Stimulated activated memory B cell treated with anti-CD40 and anti-IgM and Interleukin-4, amounts not matched to agents 10 μg/mL and 1 μg/mL and 100 μg/mL, for 72 hours (primary cell): ENCODE measurements at regions not wholly inside any gene's neighbourhood (a gene's known extent, or its start where the extent isn't known, plus 50 kb on each side); places are given as distances from the start of the nearest gene placed in this dataset.

Experiments
- ATAC-seq: fragments of 150-1000 bp; cut with Tn5 transposase; 2 replicates; pipeline ENCODE4 v1.10.0; 2021
- H3K27ac Mint-ChIP-seq: one replicate; pipeline ENCODE4 v1.8.0; 2022; ENCODE audit warnings: mild to moderate bottlenecking, mixed read lengths
- H3K27me3 Mint-ChIP-seq: one replicate; pipeline ENCODE4 v1.8.0; 2022; ENCODE audit warnings: mixed read lengths
- H3K36me3 Mint-ChIP-seq: one replicate; pipeline ENCODE4 v1.8.0; 2022; ENCODE audit warnings: mixed read lengths
- H3K4me1 Mint-ChIP-seq: one replicate; pipeline ENCODE4 v1.8.0; 2022; ENCODE audit warnings: mixed read lengths
- H3K4me3 Mint-ChIP-seq: one replicate; pipeline ENCODE4 v1.8.0; 2022; ENCODE audit warnings: mild to moderate bottlenecking, moderate library complexity, mixed read lengths
- H3K9me3 Mint-ChIP-seq: one replicate; pipeline ENCODE4 v1.8.0; 2022; ENCODE audit warnings: mixed read lengths

DNA sequence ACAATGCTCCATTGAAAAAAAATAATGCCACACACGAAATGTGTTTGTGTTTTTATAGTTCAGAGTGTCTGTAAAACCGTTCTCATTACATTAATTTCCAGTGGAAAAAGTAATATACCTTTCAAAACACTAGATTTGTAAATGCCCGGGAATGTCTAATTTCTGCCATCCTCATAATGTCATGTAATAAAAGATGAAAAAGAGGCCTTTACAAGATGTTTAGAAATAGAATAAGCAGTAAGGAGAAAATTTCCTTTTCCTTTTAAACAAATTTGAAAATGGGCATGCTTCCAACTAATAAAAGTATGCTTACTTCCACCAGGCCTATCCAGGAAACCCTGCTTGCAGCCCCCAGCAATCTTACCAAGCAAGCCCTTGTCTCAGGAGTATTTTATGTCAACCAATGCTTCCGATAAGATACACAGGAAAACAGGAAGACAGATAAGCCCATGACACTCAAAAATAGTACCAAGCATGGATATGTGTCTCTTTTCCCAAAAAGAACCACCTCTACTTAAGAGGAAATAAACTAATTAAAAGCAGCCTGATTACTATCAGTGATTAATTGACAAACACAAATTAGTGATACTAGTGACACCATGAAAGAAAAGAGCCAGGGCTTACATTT is 894.7 kb upstream of the INTU start:
- ATAC-seq, result no peak
- H3K36me3 Mint-ChIP-seq, result no peaks in the 10 kb centered on the region
- H3K4me1 Mint-ChIP-seq, result no peaks in the 10 kb centered on the region
- H3K4me3 Mint-ChIP-seq, result no peak overlapping the region
- no peaks in the 10 kb centered on the region for H3K27me3 Mint-ChIP-seq
- H3K9me3 Mint-ChIP-seq, result peaks cover 4% of the 10 kb centered on the region
- H3K27ac Mint-ChIP-seq, result no peak overlapping the region

DNA sequence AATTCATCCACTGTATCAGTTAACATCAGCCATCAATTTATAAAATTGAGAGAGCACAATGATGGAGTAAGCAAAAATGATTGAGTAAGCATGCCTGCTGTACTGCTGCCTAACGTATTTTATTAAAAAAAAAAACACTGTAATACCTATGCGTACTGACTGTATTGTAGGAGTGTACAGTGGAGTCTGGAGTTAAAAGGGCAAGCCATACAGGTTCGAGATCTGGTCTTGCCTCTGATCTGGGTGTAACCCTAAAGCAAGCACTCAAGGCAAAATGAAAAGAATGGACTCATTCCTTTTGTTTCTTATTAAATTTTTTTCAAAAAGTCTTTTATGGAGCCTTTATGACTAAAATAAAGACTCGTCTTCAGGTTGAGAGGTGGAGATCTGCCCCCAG is 894.2 kb upstream of the INTU start:
- Mint-ChIP-seq H3K9me3 (peaks cover 4% of the 10 kb centered on the region), H3K4me1 (no peaks in the 10 kb centered on the region), H3K27ac (no peak overlapping the region), H3K27me3 (no peaks in the 10 kb centered on the region), H3K4me3 (no peak overlapping the region), H3K36me3 (no peaks in the 10 kb centered on the region)
- no peak for ATAC-seq

DNA sequence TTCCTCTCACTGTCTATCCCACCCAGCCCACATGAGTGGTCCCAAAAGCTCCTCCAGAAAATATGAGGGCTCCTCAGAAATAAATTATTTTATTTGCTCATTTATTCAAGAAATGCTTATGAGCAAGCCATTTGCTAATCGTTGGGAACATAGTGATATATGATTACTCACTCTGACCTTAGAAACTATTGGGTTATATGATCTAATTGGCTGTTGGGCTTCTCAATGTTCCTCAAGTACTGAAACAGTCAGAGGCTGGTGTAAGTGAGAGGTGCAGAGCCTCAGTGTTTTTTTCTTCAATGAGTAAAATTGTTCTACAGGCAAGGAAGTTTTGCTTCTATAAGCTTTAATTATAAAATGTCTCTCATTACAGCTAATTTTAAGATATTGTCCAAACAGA is 893.8 kb upstream of the INTU start:
- Mint-ChIP-seq H3K27me3 (no peaks in the 10 kb centered on the region), H3K4me1 (no peaks in the 10 kb centered on the region), H3K4me3 (no peak overlapping the region), H3K36me3 (no peaks in the 10 kb centered on the region), H3K27ac (no peak overlapping the region), H3K9me3 (peaks cover 4% of the 10 kb centered on the region)
- no peak for ATAC-seq

DNA sequence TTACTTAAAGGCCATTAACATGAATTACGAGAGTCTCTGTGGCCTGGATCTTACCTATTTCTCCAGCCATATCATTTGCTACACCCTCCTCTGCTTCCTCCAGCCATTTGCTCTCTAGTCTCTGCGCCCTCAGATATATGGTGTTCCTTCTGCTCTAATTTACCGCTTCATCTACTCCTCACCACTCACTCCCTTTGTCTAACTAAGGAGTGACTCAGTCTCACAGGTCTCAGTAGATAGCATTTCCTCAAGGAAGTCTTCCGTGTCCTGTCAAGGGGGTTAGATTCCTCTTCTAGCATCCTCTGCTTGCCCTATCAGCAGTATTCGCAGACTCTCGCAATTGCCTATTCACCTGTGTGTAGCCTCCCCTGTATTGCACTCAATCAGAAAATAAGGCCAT is 892.1 kb upstream of the INTU start:
- Mint-ChIP-seq H3K4me1 (no peaks in the 10 kb centered on the region), H3K27ac (no peak overlapping the region), H3K27me3 (no peaks in the 10 kb centered on the region), H3K4me3 (no peak overlapping the region), H3K36me3 (no peaks in the 10 kb centered on the region), H3K9me3 (peaks cover 5% of the 10 kb centered on the region)
- no peak for ATAC-seq

DNA sequence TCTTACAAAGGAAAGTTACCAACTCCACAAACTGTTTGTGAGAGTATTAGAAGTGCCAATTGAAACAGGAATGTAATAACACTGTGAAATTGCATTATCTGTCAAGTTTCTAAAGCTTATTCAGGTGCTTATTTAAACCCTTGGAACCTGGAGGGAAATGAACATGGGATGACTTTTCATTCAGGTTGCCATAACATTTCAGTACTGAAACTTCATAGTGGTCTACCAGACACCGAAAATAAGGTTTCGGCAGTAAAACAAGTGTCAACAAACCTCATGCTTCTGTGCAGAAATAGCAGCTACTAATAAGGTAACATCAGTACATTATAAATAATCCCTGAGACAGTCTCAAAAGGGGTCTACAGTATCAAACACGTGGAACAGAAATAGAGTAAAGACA is 890.7 kb upstream of the INTU start:
- H3K36me3 Mint-ChIP-seq, result no peaks in the 10 kb centered on the region
- H3K4me1 Mint-ChIP-seq, result no peaks in the 10 kb centered on the region
- no peaks in the 10 kb centered on the region for H3K27me3 Mint-ChIP-seq
- ATAC-seq, result no peak
- H3K4me3 Mint-ChIP-seq, result no peak overlapping the region
- H3K27ac Mint-ChIP-seq, result no peak overlapping the region
- H3K9me3 Mint-ChIP-seq, result peaks cover 6% of the 10 kb centered on the region

DNA sequence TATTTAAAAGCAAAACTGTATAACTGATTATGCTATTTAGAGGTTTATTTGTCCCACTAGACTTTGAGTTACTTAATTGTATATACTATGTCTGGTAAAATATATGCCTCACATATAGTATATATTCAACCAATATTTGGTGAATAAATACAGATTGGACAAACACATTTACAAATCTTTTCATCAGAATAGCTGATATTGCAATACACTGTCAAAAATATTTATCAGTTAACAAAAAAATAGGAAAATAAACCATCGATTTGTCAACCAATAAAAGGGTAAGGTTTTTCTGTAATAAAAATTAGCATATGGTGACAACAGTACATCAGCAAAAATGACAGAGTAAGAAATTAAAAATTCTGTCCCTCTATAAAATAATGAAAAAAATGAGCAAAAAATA is 889.9 kb upstream of the INTU start:
- Mint-ChIP-seq H3K4me3 (no peak overlapping the region), H3K36me3 (no peaks in the 10 kb centered on the region), H3K9me3 (peaks cover 6% of the 10 kb centered on the region), H3K4me1 (no peaks in the 10 kb centered on the region), H3K27ac (no peak overlapping the region), H3K27me3 (no peaks in the 10 kb centered on the region)
- ATAC-seq, result no peak

DNA sequence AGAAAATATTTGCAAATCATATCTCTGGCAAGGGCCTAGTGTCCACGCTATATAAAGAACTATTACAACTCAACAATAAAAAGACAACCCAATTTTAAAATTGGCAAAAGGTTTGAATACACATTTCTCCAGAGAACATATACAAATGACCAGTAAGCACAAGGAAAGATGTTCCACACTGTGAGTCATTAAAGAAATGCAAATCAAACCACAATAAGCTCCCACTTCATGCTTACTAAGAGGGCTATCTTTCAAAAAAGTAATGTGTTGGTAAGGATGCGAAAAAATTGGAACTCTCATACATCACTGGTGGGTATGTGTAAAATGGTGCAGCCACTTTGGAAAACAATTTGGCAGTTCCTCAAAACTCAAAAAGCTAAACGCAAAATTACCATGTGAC is 884.0 kb upstream of the INTU start:
- Mint-ChIP-seq H3K27ac (no peak overlapping the region), H3K4me1 (no peaks in the 10 kb centered on the region), H3K9me3 (peaks cover 3% of the 10 kb centered on the region), H3K36me3 (no peaks in the 10 kb centered on the region), H3K4me3 (no peak overlapping the region), H3K27me3 (no peaks in the 10 kb centered on the region)
- no peak for ATAC-seq

DNA sequence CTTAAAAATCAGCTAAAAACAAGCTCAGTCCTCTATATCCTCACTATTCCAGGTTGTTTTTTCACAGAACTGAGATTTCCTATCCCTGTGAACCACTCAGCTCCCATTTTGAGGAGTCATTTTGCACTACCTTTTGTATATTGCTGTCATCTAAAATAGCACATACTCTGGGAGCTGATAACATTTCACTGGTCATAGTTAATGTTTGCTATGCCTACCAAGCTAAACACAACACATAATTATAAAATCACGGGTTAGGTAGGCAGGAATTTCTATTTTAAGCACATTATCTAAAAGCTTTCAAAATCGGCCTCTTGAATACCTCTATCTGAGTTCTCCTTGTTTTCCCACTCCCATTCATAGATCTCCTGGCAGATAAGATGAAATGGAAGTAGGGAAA is 882.0 kb upstream of the INTU start:
- ATAC-seq, result no peak
- no peak overlapping the region for H3K27ac Mint-ChIP-seq
- no peaks in the 10 kb centered on the region for H3K36me3 Mint-ChIP-seq

DNA sequence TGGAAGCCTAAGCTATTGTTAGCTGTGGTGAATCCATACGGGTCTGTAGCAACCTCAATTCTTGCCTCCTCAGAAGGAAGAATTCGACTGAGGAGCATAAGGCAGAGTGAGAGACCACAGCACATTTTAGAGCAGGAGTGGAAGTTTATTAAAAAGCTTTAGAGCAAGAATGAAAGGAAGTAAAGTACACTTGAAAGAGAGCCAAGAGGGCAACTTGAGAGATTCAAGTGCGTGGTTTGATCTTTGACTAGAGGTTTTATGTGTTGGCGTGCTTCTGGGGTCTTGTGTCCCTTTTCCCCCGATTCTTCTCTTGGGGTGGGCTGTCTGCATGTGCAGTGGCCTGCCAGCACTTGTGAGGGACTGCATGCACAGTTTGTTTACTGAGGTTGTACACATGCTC is 880.6 kb upstream of the INTU start:
- Mint-ChIP-seq H3K4me1 (no peaks in the 10 kb centered on the region), H3K36me3 (no peaks in the 10 kb centered on the region)
- no peak for ATAC-seq

More for the DNA sequence above, 882.0 kb upstream of the INTU start:
- no peak overlapping the region for H3K4me3 Mint-ChIP-seq
- H3K27me3 Mint-ChIP-seq, result no peaks in the 10 kb centered on the region
- H3K9me3 Mint-ChIP-seq, result peaks cover under 1% of the 10 kb centered on the region
- H3K4me1 Mint-ChIP-seq, result no peaks in the 10 kb centered on the region

DNA sequence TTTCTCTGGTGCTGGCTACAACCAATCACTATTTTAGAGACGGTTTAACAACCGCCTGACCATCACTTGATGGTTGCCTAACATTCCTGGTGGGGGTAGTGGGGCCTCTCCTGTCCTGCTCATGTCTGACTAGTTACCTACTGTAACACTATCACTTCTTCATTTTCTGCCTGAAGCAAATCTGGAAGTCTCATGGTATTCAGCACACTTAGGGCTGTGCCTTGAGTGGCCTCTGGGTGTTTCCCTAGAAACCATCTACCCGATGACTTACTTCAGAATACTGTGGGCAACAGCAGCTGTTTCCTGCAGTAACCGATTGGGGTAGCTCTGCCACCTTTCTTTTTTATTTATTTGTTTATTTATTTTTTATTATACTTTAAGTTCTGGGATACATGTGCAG is 880.1 kb upstream of the INTU start:
- Mint-ChIP-seq H3K4me1 (no peaks in the 10 kb centered on the region), H3K27ac (no peak overlapping the region), H3K27me3 (no peaks in the 10 kb centered on the region), H3K4me3 (no peak overlapping the region), H3K9me3 (no peaks in the 10 kb centered on the region), H3K36me3 (no peaks in the 10 kb centered on the region)
- ATAC-seq, result no peak

More for the DNA sequence above, 880.6 kb upstream of the INTU start:
- H3K27ac Mint-ChIP-seq, result no peak overlapping the region
- no peak overlapping the region for H3K4me3 Mint-ChIP-seq
- H3K9me3 Mint-ChIP-seq, result no peaks in the 10 kb centered on the region
- H3K27me3 Mint-ChIP-seq, result no peaks in the 10 kb centered on the region

DNA sequence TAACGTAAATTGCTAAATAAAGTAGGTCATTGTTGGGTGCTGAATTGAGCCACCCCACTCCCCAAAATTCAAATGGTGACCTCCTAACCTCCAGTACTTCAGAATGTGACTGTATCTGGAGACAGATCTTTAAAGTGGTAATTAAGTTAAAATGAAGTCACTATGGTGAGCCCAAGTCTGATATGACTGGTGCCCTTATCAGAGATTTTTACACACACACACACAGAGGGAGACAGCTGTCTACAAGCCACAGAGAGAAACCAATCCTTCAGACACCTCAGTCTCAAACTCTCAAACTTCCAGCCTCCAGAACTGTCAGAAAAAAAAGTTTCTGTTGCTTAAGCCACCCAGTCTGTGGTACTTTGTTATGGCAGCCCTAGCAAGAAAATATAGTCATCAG is 879.2 kb upstream of the INTU start:
- Mint-ChIP-seq H3K27me3 (no peaks in the 10 kb centered on the region), H3K4me3 (no peak overlapping the region), H3K9me3 (no peaks in the 10 kb centered on the region), H3K4me1 (no peaks in the 10 kb centered on the region), H3K36me3 (no peaks in the 10 kb centered on the region), H3K27ac (no peak overlapping the region)
- ATAC-seq, result no peak

DNA sequence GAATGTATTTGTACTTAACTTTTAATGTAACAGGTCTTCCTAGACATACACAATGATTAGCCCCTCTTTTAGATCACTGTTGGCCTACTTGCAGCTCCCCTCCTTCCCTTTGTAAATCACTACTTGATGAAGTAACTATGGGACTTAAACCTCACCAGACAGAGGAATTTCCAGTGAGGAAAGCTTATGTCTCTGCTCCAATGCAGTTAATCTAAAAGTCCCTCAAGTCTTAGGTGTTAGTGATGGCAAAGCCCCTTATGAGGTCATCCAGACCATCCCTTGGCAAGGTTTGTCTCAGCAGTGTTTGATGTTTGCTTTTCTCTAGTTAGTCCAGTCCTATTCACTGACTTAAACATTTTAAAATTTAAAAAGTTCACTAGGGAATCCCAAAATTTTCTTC is 877.3 kb upstream of the INTU start:
- Mint-ChIP-seq H3K27me3 (no peaks in the 10 kb centered on the region), H3K4me3 (no peak overlapping the region), H3K27ac (no peak overlapping the region), H3K9me3 (no peaks in the 10 kb centered on the region), H3K4me1 (no peaks in the 10 kb centered on the region), H3K36me3 (no peaks in the 10 kb centered on the region)
- no peak for ATAC-seq

DNA sequence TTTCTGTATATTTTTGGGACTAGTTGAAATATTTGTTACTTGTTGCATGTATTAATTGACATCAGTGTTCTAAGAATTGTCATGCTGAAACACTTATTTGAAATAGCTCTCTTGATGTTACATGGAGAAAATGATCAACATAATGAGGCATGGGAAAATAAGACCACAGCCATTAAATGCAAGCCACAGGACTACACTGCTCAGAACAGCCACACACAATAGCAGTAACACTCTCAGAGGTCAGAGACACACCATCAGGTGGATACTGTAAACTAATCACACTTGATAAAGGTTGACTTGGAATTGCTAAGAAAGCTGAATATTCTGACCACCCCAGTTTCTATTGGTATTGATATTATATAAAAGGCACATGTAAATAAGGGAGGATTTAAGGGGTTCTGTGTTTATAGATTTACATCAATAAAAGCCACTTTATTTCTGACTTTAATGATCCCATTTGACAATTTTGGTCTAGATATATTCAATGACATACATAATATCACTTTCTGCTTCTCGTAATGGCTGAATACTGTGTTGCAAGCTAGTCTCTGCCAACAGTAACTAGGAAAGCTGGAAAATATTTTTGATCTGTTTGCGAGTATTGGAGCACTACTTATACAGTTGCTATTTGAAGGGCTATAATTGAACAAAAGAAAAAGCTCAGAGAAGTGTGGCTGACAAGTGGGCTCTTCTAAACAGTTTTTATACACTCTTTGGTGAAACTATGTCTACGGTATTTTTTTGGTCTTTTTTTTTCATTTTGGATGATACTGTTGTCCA is 876.5 kb upstream of the INTU start:
- no peak overlapping the region for H3K4me3 Mint-ChIP-seq
- no peaks in the 10 kb centered on the region for H3K9me3 Mint-ChIP-seq
- H3K4me1 Mint-ChIP-seq, result no peaks in the 10 kb centered on the region
- no peak for ATAC-seq
- H3K27ac Mint-ChIP-seq, result no peak overlapping the region
- no peaks in the 10 kb centered on the region for H3K27me3 Mint-ChIP-seq
- H3K36me3 Mint-ChIP-seq, result no peaks in the 10 kb centered on the region

DNA sequence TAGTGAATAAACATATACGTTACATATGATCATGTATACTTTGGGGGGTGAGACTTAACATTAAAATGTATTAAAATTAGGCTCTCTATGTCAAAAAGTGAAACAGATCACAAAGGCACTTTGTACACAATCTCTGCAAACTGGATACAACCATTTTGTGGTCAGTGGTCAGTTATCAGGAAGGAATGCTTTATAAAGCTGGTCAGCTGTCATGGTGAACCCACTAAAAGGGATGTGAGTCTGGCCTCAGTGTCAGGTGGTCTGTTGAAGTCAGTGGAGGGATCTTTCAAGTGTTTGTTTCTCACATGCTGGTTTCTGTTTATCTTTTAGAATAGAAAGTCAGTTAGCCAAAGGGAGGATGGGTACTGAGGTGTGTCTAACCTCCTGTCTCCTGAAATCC is 875.5 kb upstream of the INTU start:
- no peak for ATAC-seq
- Mint-ChIP-seq H3K27me3 (no peaks in the 10 kb centered on the region), H3K9me3 (peaks cover 3% of the 10 kb centered on the region), H3K27ac (no peak overlapping the region), H3K36me3 (no peaks in the 10 kb centered on the region), H3K4me1 (no peaks in the 10 kb centered on the region), H3K4me3 (no peak overlapping the region)

DNA sequence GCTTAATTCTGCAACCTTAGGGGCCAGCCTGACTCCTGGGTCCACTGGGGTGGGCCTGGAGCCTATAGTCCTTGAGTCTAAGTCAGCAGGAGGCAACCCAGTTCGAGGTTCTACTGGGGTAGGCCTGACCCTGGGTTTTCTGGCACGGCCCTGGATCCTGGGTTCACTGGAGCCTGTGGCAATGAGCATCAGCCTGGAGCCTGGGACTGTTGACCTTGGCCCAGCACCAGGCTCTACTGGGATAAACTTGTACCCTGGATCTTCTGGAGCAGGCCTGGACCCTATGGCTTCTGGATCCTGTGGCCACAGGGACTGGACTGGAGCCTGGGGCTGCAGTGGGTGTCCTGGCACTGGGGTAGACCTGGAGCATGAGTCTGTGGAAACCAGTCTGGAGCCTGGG is 874.3 kb upstream of the INTU start:
- peak; percentile 55 for ATAC-seq
- H3K27ac Mint-ChIP-seq, result no peak overlapping the region
- H3K36me3 Mint-ChIP-seq, result no peaks in the 10 kb centered on the region
- no peak overlapping the region for H3K4me3 Mint-ChIP-seq
- H3K9me3 Mint-ChIP-seq, result peaks cover 6% of the 10 kb centered on the region
- H3K4me1 Mint-ChIP-seq, result no peaks in the 10 kb centered on the region
- H3K27me3 Mint-ChIP-seq, result no peaks in the 10 kb centered on the region

DNA sequence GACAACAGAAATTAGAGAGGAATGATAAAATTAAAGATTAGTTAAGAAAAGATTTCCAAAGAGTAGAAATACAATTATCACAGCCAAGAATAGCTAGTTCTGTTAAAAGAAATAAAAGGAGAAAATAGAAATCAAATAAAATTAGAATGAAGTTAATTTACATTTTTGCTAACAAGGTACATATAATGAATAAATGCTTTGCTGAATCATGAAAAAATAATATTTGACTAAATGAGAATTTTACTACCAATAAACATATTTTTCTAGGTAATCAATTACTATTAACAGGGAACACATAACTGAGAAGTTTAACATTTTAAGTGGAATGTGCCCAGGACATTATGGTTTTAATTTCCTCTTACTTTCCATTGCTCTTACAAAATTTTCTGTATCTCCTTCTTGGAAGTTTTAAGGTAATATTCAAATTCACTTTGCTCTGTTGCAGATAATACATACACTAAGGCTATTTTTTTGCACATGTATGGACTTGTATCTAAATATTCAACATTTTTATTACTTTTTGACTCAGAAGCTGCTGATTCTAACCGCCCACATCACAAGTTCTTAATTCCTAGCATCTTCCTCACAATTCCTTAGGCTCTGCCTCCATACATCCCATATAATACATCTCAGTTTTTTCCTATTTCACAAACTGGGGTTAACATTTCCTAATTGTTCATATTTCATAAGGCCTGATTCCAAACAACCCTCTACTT is 870.7 kb upstream of the INTU start:
- no peak overlapping the region for H3K27ac Mint-ChIP-seq
- H3K27me3 Mint-ChIP-seq, result no peaks in the 10 kb centered on the region
- H3K36me3 Mint-ChIP-seq, result no peaks in the 10 kb centered on the region
- no peak overlapping the region for H3K4me3 Mint-ChIP-seq
- no peak for ATAC-seq
- peaks cover 6% of the 10 kb centered on the region for H3K9me3 Mint-ChIP-seq
- H3K4me1 Mint-ChIP-seq, result no peaks in the 10 kb centered on the region
